Activated CD4-positive, alpha-beta memory T cell treated with anti-CD3 and anti-CD28 coated beads for 36 hours (primary cell): ENCODE measurements at regions not wholly inside any gene's neighbourhood (a gene's known extent, or its start where the extent isn't known, plus 50 kb on each side); places are given as distances from the start of the nearest gene placed in this dataset.

ENCODE experiments used
- CTCF ChIA-PET: fragments of 350-600 bp; sonication (Branson Sonifier 250); formaldehyde crosslinking; loops from one replicate; lab custom pipeline; 2021; ENCODE audit warnings: antibody characterized with exemption, inconsistent platforms; lab: Charles Lee
- POLR2A ChIA-PET: fragments of 350-600 bp; sonication (Branson Sonifier 250); formaldehyde crosslinking; loops from one replicate; lab custom pipeline; 2021; ENCODE audit warnings: antibody characterized with exemption; lab: Charles Lee
- DNase-seq: peaks from one replicate; pipeline ENCODE4 v3.0.0-alpha.2; 2020
- H3K27ac Mint-ChIP-seq: one replicate; pipeline ENCODE4 v1.8.0; 2021; ENCODE audit warnings: mixed read lengths
- H3K27me3 Mint-ChIP-seq: one replicate; pipeline ENCODE4 v1.8.0; 2021; ENCODE audit warnings: mixed read lengths
- H3K36me3 Mint-ChIP-seq: one replicate; pipeline ENCODE4 v1.8.0; 2021; ENCODE audit warnings: mixed read lengths
- H3K4me1 Mint-ChIP-seq: one replicate; pipeline ENCODE4 v1.8.0; 2021; ENCODE audit warnings: low read depth, mixed read lengths
- H3K4me3 Mint-ChIP-seq: one replicate; pipeline ENCODE4 v1.8.0; 2021; ENCODE audit warnings: mild to moderate bottlenecking, mixed read lengths
- H3K9me3 Mint-ChIP-seq: one replicate; pipeline ENCODE4 v1.8.0; 2021; ENCODE audit warnings: mixed read lengths
- intact Hi-C: fragments of 100-400 bp; cut with micrococcal nuclease; formaldehyde crosslinking; loops from one replicate; pipeline ENCODE4 v1.15.1; 2023

DNA sequence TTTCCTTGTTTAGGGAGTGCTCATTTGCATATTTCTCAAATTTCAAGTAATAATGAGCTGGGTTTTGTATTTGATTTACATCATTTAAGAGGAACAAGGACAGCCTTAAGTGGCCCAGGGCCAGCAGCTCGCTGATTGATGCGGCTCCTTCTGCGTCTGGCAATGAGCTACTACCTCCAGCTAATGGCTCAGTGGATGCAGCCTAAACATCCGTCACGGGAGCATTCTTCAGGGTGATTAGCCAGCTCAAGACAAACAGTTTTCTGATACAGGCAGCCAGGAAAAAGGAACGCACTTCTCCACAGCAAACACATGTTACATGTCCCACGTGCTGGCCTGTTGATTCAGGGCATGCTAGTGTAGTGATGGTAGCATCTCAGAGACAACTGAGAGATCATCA, 169.3 kb upstream of the TCERG1L start:
- CTCF ChIA-PET, result no interaction called here
- H3K27ac Mint-ChIP-seq, result no peak overlapping the region
- intact Hi-C loops, result no loop called here
- no peak overlapping the region for H3K4me3 Mint-ChIP-seq
- POLR2A ChIA-PET, result no interaction called here
- H3K27me3 Mint-ChIP-seq, result no peaks in the 10 kb centered on the region
- no peak for DNase-seq
- no peaks in the 10 kb centered on the region for H3K4me1 Mint-ChIP-seq
- H3K36me3 Mint-ChIP-seq, result no peaks in the 10 kb centered on the region
- no peaks in the 10 kb centered on the region for H3K9me3 Mint-ChIP-seq

DNA sequence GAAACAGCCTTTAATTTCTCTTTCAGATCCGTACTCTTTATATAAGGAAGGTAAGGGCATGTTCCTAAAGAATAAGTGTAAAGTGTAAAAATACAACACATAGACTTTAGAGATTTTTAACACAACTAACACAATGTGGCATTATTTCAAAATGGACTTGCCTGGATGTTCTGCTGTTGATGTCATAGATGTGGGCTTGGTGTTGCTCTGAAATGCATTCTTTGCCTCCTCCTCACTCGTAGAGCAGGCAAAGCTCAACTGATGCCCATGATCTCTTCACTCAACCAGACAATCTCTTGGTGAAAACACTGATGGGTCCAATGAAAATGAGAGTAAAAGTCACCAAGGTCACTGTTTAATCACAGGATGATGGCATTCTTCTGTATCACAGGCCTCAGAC, 174.2 kb upstream of the TCERG1L start:
- Mint-ChIP-seq H3K36me3 (no peaks in the 10 kb centered on the region), H3K4me3 (no peak overlapping the region), H3K27ac (no peak overlapping the region), H3K4me1 (no peaks in the 10 kb centered on the region), H3K9me3 (peaks cover 6% of the 10 kb centered on the region), H3K27me3 (no peaks in the 10 kb centered on the region)
- ChIA-PET POLR2A (no interaction called here), CTCF (no interaction called here)
- intact Hi-C loops, result no loop called here
- DNase-seq, result no peak

DNA sequence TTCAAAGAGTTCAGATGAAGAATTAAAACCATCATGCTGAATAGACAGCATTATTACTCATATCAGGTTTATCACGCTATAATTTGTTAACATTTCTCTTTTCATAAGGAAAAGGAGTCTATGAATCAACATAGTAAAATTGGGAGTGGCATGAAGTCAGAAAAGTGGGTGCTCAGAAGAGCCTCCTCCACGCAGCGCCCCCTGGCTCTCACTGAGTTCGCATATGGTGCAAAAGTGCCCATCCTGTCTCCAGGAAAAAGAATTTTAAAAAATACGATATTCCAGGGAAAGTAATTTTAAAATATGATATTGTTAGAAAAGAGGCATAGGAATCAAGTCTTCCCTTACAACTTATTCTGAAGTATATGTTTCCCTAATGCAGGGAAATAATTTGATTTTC, 176.3 kb upstream of the TCERG1L start:
- Mint-ChIP-seq H3K9me3 (peaks cover 6% of the 10 kb centered on the region), H3K4me1 (no peaks in the 10 kb centered on the region), H3K4me3 (no peak overlapping the region), H3K27me3 (no peaks in the 10 kb centered on the region), H3K27ac (no peak overlapping the region), H3K36me3 (no peaks in the 10 kb centered on the region)
- ChIA-PET CTCF (no interaction called here), POLR2A (no interaction called here)
- intact Hi-C loops, result no loop called here
- no peak for DNase-seq

DNA sequence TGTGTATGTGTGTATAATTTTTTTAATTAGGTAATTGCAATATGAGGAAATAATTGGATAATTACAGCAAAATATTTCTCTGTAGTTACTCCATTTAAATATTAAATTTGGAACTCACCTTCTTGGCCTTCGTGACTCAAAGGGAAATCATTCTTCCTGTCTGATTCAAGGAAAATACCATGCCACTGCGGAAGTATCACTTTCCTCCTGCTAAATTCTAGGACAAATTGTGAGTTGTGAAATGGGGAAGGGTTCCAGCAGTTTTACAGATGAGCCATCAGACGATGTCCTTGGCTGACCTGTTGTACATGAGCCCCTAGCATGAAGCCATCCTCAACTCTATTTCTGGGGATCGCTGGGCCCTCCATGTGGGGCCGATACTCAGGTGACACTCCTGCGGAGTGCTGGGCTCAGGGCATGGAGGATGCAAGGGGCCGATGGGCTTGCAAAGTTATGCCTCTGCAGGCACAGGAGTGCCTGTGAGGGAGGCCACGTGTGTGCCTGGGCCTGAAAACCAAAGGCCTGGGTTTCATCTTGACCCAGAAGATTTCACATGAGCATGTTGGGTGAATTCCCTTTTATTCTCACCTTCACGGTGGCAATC, 179.6 kb upstream of the TCERG1L start:
- Mint-ChIP-seq H3K4me3 (no peak overlapping the region), H3K36me3 (no peaks in the 10 kb centered on the region), H3K27ac (no peak overlapping the region), H3K27me3 (no peaks in the 10 kb centered on the region), H3K4me1 (no peaks in the 10 kb centered on the region), H3K9me3 (peaks cover 6% of the 10 kb centered on the region)
- CTCF ChIA-PET, result no interaction called here
- POLR2A ChIA-PET, result no interaction called here
- intact Hi-C loops, result no loop called here
- DNase-seq, result no peak

DNA sequence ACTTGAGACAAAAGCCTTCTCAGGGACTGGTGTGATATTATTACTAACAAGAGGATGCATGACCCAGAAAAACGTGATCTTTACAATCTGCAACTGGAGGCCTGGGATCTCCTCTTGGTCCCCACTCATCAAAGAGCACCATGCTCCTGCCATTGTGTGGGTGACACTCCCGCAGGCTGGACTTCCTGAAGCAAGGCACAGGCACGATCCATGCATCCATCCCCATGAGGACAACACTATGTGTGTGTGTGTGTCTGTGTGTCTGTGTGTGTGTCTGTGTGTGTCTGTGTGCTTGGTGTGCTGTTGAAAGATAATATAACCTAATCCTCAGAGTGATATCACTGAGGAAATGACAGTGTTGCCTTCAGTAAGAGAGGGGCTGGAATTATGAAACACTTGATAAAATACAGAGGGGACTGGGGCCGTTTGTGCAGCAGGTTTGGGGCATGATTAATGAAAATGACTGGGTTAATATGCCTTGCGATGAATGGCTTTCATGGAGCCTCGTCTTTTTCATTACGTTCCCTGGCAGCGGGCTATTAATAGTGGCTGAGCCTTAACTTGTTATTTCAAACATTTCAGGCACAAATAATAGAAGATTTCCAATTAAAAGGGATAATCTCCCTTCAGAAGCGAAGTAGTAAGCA, 180.8 kb upstream of the TCERG1L start:
- intact Hi-C loops, result no loop called here
- no peaks in the 10 kb centered on the region for H3K36me3 Mint-ChIP-seq
- H3K27ac Mint-ChIP-seq, result no peak overlapping the region
- H3K4me3 Mint-ChIP-seq, result no peak overlapping the region
- H3K9me3 Mint-ChIP-seq, result no peaks in the 10 kb centered on the region
- ChIA-PET CTCF (no interaction called here), POLR2A (no interaction called here)
- DNase-seq, result no peak
- no peaks in the 10 kb centered on the region for H3K27me3 Mint-ChIP-seq
- no peaks in the 10 kb centered on the region for H3K4me1 Mint-ChIP-seq

DNA sequence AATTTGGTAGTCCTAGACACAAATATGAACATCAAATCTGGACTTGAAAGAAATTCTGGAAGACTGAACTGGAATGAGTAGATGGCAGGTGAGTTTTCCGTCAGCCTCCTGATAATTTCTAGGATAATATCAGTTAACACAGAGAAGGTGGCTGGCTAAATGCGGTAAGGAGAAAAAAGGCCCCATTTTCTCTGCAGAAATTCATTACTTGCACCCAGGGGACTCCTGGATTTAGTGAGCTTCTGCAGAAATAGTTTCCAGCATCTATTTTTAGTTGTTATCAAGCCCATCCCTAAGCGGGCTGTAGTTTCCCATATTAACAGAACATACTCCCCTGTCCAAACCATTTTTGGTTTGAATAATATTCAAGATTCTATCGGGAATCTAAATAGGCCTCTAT, 181.9 kb upstream of the TCERG1L start:
- Mint-ChIP-seq H3K27me3 (no peaks in the 10 kb centered on the region), H3K4me1 (no peaks in the 10 kb centered on the region), H3K9me3 (no peaks in the 10 kb centered on the region), H3K4me3 (no peak overlapping the region), H3K27ac (no peak overlapping the region), H3K36me3 (no peaks in the 10 kb centered on the region)
- CTCF ChIA-PET, result no interaction called here
- intact Hi-C loops, result no loop called here
- POLR2A ChIA-PET, result no interaction called here
- DNase-seq, result no peak

DNA sequence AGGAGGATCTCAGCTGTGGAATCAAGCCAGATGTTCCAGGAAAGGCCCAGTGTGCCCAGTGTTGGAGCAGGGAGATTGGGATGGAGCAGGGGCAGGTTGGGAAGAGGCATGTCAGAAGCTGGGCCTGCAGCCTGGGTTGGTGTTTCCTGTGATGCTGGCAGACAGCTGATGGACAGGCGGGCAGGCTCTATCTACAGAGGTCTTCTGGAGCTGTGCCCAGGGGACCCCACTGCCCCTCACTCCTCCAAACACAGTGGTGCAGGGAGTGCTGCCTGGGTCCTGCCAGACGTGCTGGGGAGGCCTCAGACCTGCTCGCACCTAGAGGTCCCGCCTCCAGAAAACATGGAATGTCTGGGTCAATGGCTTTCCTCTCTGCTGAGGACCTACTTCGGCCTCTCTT, 182.9 kb upstream of the TCERG1L start:
- Mint-ChIP-seq H3K4me3 (no peak overlapping the region), H3K27ac (no peak overlapping the region), H3K4me1 (no peaks in the 10 kb centered on the region), H3K9me3 (no peaks in the 10 kb centered on the region), H3K27me3 (no peaks in the 10 kb centered on the region), H3K36me3 (no peaks in the 10 kb centered on the region)
- no peak for DNase-seq
- ChIA-PET CTCF (no interaction called here), POLR2A (no interaction called here)
- intact Hi-C loops, result no loop called here

DNA sequence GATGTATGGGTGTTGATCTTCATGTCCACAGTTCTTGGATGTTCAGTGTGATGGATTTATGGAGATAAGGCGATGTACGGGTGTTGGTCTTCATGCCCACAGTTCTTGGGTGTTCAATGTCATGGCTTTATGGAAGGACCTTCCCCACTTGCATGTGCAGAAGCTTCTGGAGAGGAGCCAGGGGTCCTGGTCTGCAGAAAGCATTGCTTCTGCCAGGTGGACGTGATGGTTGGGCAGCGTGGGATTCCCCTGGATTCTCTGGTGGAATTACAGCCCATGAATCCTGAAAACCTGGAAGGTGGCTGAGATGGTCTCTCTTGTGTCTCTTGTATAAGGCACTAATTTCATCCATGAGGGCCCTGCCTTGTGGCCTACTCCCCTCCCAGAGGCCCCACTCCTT, 183.7 kb upstream of the TCERG1L start:
- Mint-ChIP-seq H3K27ac (no peak overlapping the region), H3K4me1 (no peaks in the 10 kb centered on the region), H3K9me3 (no peaks in the 10 kb centered on the region), H3K36me3 (no peaks in the 10 kb centered on the region), H3K27me3 (no peaks in the 10 kb centered on the region), H3K4me3 (no peak overlapping the region)
- DNase-seq, result no peak
- CTCF ChIA-PET, result no interaction called here
- POLR2A ChIA-PET, result no interaction called here
- intact Hi-C loops, result no loop called here

DNA sequence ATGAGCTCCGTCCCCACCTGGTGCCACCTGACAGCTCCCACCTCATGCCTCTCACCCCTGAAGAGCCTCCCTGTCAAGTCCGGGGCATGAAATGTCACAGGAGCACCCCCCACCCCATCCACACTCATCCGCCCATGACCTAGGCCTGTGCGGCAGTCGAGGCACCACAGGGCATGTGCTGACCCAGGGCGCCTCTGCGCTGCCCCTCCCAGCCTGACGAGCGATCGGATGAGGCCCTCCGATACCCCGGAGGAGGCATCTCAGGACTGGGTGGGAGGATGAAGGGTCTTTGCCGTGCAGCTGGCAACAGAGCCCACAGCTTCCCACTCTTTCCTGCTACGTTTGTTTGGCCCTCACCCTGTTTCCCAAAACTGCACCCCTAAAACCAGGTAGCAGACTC, 184.4 kb upstream of the TCERG1L start:
- DNase-seq, result no peak
- Mint-ChIP-seq H3K4me1 (no peaks in the 10 kb centered on the region), H3K27ac (no peak overlapping the region), H3K4me3 (no peak overlapping the region), H3K36me3 (no peaks in the 10 kb centered on the region), H3K27me3 (no peaks in the 10 kb centered on the region), H3K9me3 (no peaks in the 10 kb centered on the region)
- ChIA-PET POLR2A (no interaction called here), CTCF (no interaction called here)
- intact Hi-C loops, result no loop called here

DNA sequence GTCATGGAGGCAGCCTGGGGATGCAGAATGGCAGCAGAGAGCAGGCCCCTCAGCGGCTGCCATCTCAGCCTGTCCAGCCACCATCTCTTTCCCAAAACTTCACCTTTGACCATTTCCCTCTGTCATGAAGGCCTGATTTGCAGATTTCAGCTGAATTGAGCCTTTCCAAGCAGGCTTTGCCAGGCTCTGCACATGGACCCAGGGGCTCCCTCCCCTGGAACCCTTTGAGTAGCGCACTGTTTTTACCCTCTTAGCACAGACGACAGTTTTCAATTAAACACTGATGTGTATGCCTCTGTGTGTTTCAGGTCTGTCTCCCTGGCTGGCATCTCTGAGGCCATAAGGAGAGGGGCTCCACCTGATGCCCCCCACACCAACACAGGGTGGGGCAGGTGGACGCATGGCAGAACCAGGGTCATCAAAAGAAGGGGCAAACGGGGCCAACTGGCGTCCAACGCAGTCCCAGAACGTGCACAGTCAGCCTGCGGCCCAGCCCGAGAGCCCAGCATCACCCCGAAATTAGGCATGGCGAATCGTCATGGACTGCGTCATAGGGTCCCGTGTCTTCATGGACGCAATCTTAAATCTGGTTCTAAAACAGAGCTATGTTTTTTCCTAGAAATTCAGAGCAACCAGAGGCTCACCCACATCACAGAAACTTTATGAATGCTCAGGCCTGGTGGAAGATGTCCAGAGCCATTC, 185.0 kb upstream of the TCERG1L start:
- ChIA-PET POLR2A (no interaction called here), CTCF (no interaction called here)
- Mint-ChIP-seq H3K27me3 (no peaks in the 10 kb centered on the region), H3K27ac (no peak overlapping the region), H3K4me3 (no peak overlapping the region), H3K9me3 (peaks cover 2% of the 10 kb centered on the region), H3K4me1 (no peaks in the 10 kb centered on the region), H3K36me3 (no peaks in the 10 kb centered on the region)
- intact Hi-C loops, result no loop called here
- no peak for DNase-seq

DNA sequence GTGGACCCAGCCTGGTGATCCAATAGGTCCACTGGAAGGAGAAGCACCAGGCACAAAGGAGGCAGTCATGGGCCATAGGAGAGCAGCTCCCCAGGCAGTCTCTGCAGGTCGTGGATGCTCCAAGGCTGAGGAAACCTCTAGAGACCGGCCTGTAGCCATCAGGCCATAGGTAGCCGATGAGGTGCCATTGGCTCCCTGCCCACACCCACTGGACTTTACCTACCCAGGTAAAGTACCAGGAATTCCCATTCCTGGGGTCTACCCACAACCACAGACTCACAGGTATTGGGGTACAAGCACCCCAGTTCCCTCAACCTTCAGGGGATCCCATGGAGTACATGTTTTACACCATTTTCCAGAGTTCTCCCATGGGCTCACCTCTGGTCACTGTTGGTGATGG, 188.0 kb upstream of the TCERG1L start:
- H3K4me3 Mint-ChIP-seq, result no peak overlapping the region
- no peaks in the 10 kb centered on the region for H3K4me1 Mint-ChIP-seq
- ChIA-PET POLR2A (no interaction called here), CTCF (no interaction called here)
- intact Hi-C loops, result no loop called here
- no peaks in the 10 kb centered on the region for H3K27me3 Mint-ChIP-seq
- peaks cover 30% of the 10 kb centered on the region for H3K9me3 Mint-ChIP-seq
- no peak for DNase-seq
- peaks cover 2% of the 10 kb centered on the region for H3K36me3 Mint-ChIP-seq
- H3K27ac Mint-ChIP-seq, result no peak overlapping the region

DNA sequence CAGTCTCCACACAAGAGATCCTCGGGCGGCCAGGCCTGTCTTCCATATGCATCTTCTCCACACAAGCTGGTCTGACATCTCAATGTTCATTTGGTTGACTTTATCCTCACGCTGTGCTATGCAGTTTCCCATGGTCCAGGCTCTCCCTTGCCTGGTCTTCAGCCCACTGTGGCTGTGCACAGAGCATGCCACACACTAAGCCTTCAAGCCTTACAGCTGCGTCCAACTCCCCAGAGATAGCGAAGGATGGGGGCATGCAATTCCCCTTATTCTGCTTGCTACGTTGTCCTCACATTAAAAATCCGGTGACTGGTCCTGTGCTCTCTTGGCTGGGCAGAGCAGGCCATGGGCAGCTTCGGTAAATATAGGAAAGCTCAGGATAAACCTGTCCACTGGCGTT, 188.7 kb upstream of the TCERG1L start:
- peaks cover 34% of the 10 kb centered on the region for H3K9me3 Mint-ChIP-seq
- ChIA-PET POLR2A (no interaction called here), CTCF (interaction anchor here (0.6 kb wide), 1 partner anchor 125 kb away, joined by 3 read pairs; no protein-coding TSS in a partner anchor)
- no peaks in the 10 kb centered on the region for H3K4me1 Mint-ChIP-seq
- DNase-seq, result no peak
- H3K27ac Mint-ChIP-seq, result no peak overlapping the region
- H3K36me3 Mint-ChIP-seq, result peaks cover 2% of the 10 kb centered on the region
- no peak overlapping the region for H3K4me3 Mint-ChIP-seq
- no peaks in the 10 kb centered on the region for H3K27me3 Mint-ChIP-seq
- intact Hi-C loops, result no loop called here

DNA sequence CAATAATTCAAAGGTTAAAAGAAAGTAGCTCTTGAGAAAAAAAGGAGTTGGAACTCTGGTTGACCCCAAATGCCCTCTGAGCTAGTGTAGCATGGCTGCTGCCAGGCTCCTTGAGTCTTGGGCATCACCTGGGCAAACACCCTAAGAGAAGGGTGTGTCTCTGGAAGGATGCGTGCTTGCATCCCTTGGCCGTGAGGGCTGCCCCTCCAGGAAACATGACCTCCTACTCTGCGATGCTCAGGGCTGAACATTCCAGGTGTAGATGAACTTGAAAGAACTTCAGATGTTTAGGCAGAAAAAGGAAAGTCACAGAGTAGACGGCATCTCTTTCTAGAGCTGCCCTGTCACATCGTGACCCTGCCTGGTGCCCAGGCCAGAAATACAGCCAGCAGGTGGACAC, 189.4 kb upstream of the TCERG1L start:
- ChIA-PET POLR2A (no interaction called here), CTCF (interaction anchor here (0.6 kb wide), 1 partner anchor 126 kb away, joined by 3 read pairs; no protein-coding TSS in a partner anchor)
- H3K36me3 Mint-ChIP-seq, result peaks cover 2% of the 10 kb centered on the region
- H3K4me1 Mint-ChIP-seq, result no peaks in the 10 kb centered on the region
- DNase-seq, result no peak
- intact Hi-C loops, result no loop called here
- H3K27ac Mint-ChIP-seq, result no peak overlapping the region
- no peak overlapping the region for H3K4me3 Mint-ChIP-seq
- H3K27me3 Mint-ChIP-seq, result no peaks in the 10 kb centered on the region
- H3K9me3 Mint-ChIP-seq, result peaks cover 36% of the 10 kb centered on the region
